Endothelial cell of umbilical vein (primary cell): ENCODE measurements at regions not wholly inside any gene's neighbourhood (a gene's known extent, or its start where the extent isn't known, plus 50 kb on each side); places are given as distances from the start of the nearest gene placed in this dataset.

Experiments used
- BruUV-seq: library from RNA; stranded (reverse); fragments of 400-500 nt; replicated peaks from 2 replicates; lab custom pipeline; 2021; lab: Mats Ljungman, UMichigan
- CTCF ChIA-PET: fragments of 300-600, 350-600 bp; sonication (Branson Sonifier 250); formaldehyde crosslinking; loops from one replicate; lab custom pipeline; 2021; ENCODE audit warnings: antibody characterized with exemption, inconsistent platforms; lab: Charles Lee
- POLR2A ChIA-PET: fragments of 300-600, 350-600 bp; sonication (Branson Sonifier 250); formaldehyde crosslinking; loops from one replicate; lab custom pipeline; 2021; ENCODE audit warnings: antibody characterized with exemption, inconsistent platforms; lab: Charles Lee
- DNase-seq: peaks from one replicate; pipeline ENCODE4 v3.0.0-alpha.2; 2011; ENCODE audit warnings: low read depth, low spot score
- FAIRE-seq: peaks from 2 replicates; lab custom pipeline; 2011; peaks lifted over from hg19 to GRCh38; lab: Jason Lieb, UNC
- H2AFZ ChIP-seq: 2 replicates; pipeline ENCODE4 v1.6.0; 2012; ENCODE audit warnings: low read depth, low read length, control low read depth, inconsistent platforms
- H3K27ac ChIP-seq: 2 replicates; pipeline ENCODE4 v1.5.1; 2011; ENCODE audit warnings: low read depth, mild to moderate bottlenecking, control low read depth, low read length, moderate library complexity; ENCODE audit not compliant: insufficient read depth
- H3K27me3 ChIP-seq, 2 experiments: 2 replicates each; pipeline versions ENCODE4 v1.6.0 to v1.6.1; 2011; ENCODE audit warnings: low read length in 2 of 2, mixed read lengths in 1 of 2; ENCODE audit not compliant: control insufficient read depth in 2 of 2, insufficient read depth in 2 of 2
- H3K36me3 ChIP-seq, 2 experiments: 2 replicates in 1 of 2; 3 replicates in 1 of 2; pipeline ENCODE4 v1.5.1; 2011; ENCODE audit warnings: low read length in 2 of 2, mild to moderate bottlenecking in 1 of 2, moderate library complexity in 1 of 2; ENCODE audit not compliant: control insufficient read depth in 2 of 2, insufficient read depth in 2 of 2; ENCODE audit errors: extremely low read depth in 1 of 2
- H3K4me1 ChIP-seq: 3 replicates; pipeline ENCODE4 v1.5.1; 2011; ENCODE audit warnings: mild to moderate bottlenecking, low read length; ENCODE audit not compliant: control insufficient read depth, insufficient read depth; ENCODE audit errors: extremely low read depth
- H3K4me2 ChIP-seq: 2 replicates; pipeline ENCODE4 v1.6.1; 2011; ENCODE audit warnings: low read length, control low read depth, mixed read lengths; ENCODE audit not compliant: insufficient read depth
- H3K4me3 ChIP-seq, 3 experiments: fragments of 200-600 bp in 1 of 3; sonication (generic), shearing (Covaris generic) in 1 of 3; replicated peaks in 1 of 3; 2 replicates each; pipeline ENCODE4 v1.5.1; 2011 to 2016; ENCODE audit warnings: control low read depth in 3 of 3, low read length in 3 of 3, mild to moderate bottlenecking in 2 of 3, inconsistent platforms in 1 of 3, low read depth in 1 of 3, moderate library complexity in 1 of 3; ENCODE audit not compliant: insufficient read depth in 1 of 3
- H3K79me2 ChIP-seq: 2 replicates; pipeline ENCODE4 v1.6.0; 2012; ENCODE audit warnings: low read length, inconsistent platforms; ENCODE audit not compliant: control insufficient read depth, insufficient read depth
- H3K9ac ChIP-seq: replicated peaks from 2 replicates; pipeline ENCODE3; 2011; ENCODE audit warnings: low read length, control low read depth; ENCODE audit not compliant: insufficient read depth; ENCODE audit errors: extremely low read depth
- H3K9me1 ChIP-seq: replicated peaks from 3 replicates; pipeline ENCODE4 v1.6.0; 2011; ENCODE audit warnings: mild to moderate bottlenecking, low read length; ENCODE audit not compliant: control insufficient read depth, insufficient read depth; ENCODE audit errors: extremely low read depth
- H3K9me3 ChIP-seq: replicated peaks from 2 replicates; pipeline ENCODE4 v1.5.1; 2012; ENCODE audit warnings: low read length, inconsistent platforms; ENCODE audit not compliant: control insufficient read depth, insufficient read depth
- H4K20me1 ChIP-seq: replicated peaks from 2 replicates; pipeline ENCODE3; 2011; ENCODE audit warnings: mild to moderate bottlenecking, low read length; ENCODE audit not compliant: control insufficient read depth, insufficient read depth; ENCODE audit errors: extremely low read depth
- EZH2 ChIP-seq: IDR thresholded peaks from 2 replicates; pipeline ENCODE4 v1.6.1; 2012; ENCODE audit warnings: borderline replicate concordance, low read depth, mild to moderate bottlenecking, moderate library complexity, low read length, inconsistent platforms; ENCODE audit not compliant: severe bottlenecking
- FOS ChIP-seq: IDR thresholded peaks from 2 replicates; pipeline ENCODE4 v1.6.1; 2011; ENCODE audit warnings: mild to moderate bottlenecking, low read length, moderate library complexity, borderline replicate concordance; ENCODE audit not compliant: insufficient read depth
- GATA2 ChIP-seq: IDR thresholded peaks from 2 replicates; pipeline ENCODE4 v1.7.0; 2011; ENCODE audit warnings: low read depth, mild to moderate bottlenecking, moderate library complexity, mixed read lengths, low read length; ENCODE audit not compliant: insufficient read length, insufficient read depth
- JUN ChIP-seq: IDR thresholded peaks from 2 replicates; pipeline ENCODE4 v1.6.1; 2011; ENCODE audit warnings: borderline replicate concordance, low read depth; ENCODE audit not compliant: insufficient read length, insufficient read depth
- POLR2A ChIP-seq: IDR thresholded peaks from 2 replicates; pipeline ENCODE4 v1.6.1; 2012; ENCODE audit warnings: low read depth, mild to moderate bottlenecking, control low read depth, low read length
- POLR2AphosphoS5 ChIP-seq: IDR thresholded peaks from 2 replicates; pipeline ENCODE4 v1.6.1; 2012; ENCODE audit warnings: low read depth, mild to moderate bottlenecking, control low read depth, low read length, moderate library complexity; ENCODE audit not compliant: insufficient read depth
- dilution Hi-C: fragments of 300-500 bp; cut with MboI; formaldehyde crosslinking; loops from one replicate; pipeline ENCODE4 v1.15.0; 2019; ENCODE audit warnings: low sequenced_read_pairs; ENCODE audit not compliant: extremely low pct_ligation_motif_present
- intact Hi-C: fragments of 100-400 bp; cut with micrococcal nuclease; formaldehyde crosslinking; loops from one replicate; pipeline ENCODE4 v1.10.0; 2022
- TF ChIP-seq, protein P1 (sequence below): IDR thresholded peaks from 2 replicates; pipeline ENCODE4 v1.6.1; 2011; ENCODE audit not compliant: insufficient read depth, insufficient read length
- TF ChIP-seq, protein P2 (sequence below), 2 donors: IDR thresholded peaks; 1 replicate in 1 of 2; 2 replicates in 1 of 2; pipeline ENCODE4 v1.5.1; 2011; ENCODE audit warnings: low read length in 2 of 2, mild to moderate bottlenecking in 2 of 2, moderate library complexity in 2 of 2, control low read depth in 1 of 2, inconsistent platforms in 1 of 2, low read depth in 1 of 2; ENCODE audit not compliant: insufficient read depth in 1 of 2; ENCODE audit errors: extremely low read depth in 1 of 2

DNA sequence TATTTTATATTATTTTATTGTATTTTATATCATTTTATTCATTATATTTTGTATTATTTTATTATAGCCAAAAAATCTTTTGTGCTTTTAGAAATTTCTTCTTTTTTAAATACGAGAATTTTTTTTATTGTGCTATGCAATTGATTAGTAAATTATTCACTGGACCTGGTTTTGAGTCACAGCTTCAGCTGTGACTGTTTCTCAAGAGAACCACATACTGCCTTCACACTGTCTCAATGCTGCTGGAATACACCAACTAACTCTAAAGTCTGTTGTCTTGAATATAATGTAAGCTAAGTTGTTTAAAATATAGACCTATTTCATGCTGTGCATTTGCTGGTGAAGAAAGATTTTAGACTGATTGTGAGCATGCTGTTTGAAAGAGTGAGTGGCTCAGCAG, 423.6 kb downstream of the NDFIP2 start:
- FAIRE-seq (no peak), DNase-seq (no peak)
- Histone ChIP-seq H3K27me3 (no peaks in the 10 kb centered on the region), H3K4me2 (no peak overlapping the region), H3K79me2 (no peaks in the 10 kb centered on the region), H3K9ac (no peak overlapping the region), H3K36me3 (no peaks in the 10 kb centered on the region), H3K4me1 (no peaks in the 10 kb centered on the region), H2AFZ (peak overlapping the region; percentile 74), H3K9me3 (no peaks in the 10 kb centered on the region), H3K27ac (no peak overlapping the region), H3K4me3 (no peak overlapping the region), H4K20me1 (no peaks in the 10 kb centered on the region), H3K9me1 (no peaks in the 10 kb centered on the region)
- ChIA-PET CTCF (no interaction called here), POLR2A (no interaction called here)
- TF ChIP-seq GATA2 (no peak), POLR2AphosphoS5 (no peak), EZH2 (no peak), JUN (no peak), FOS (no peak), POLR2A (no peak)
- TF ChIP-seq, protein P1, sequence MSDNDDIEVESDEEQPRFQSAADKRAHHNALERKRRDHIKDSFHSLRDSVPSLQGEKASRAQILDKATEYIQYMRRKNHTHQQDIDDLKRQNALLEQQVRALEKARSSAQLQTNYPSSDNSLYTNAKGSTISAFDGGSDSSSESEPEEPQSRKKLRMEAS: no peak
- TF ChIP-seq, protein P2, sequence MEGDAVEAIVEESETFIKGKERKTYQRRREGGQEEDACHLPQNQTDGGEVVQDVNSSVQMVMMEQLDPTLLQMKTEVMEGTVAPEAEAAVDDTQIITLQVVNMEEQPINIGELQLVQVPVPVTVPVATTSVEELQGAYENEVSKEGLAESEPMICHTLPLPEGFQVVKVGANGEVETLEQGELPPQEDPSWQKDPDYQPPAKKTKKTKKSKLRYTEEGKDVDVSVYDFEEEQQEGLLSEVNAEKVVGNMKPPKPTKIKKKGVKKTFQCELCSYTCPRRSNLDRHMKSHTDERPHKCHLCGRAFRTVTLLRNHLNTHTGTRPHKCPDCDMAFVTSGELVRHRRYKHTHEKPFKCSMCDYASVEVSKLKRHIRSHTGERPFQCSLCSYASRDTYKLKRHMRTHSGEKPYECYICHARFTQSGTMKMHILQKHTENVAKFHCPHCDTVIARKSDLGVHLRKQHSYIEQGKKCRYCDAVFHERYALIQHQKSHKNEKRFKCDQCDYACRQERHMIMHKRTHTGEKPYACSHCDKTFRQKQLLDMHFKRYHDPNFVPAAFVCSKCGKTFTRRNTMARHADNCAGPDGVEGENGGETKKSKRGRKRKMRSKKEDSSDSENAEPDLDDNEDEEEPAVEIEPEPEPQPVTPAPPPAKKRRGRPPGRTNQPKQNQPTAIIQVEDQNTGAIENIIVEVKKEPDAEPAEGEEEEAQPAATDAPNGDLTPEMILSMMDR (IDR thresholded peaks at IDR 0.05; ENCODE audit: extremely low read depth in 1 of 2, insufficient read depth in 1 of 2, low read depth in 1 of 2, low read length in 2 of 2): no peak
- intact Hi-C loops: no loop called here
- dilution Hi-C loops: no loop called here
- no TSS peak for BruUV-seq
